ENCODE measurements at regions not wholly inside any gene's neighbourhood (a gene's known extent, or its start where the extent isn't known, plus 50 kb on each side); places are given as distances from the start of the nearest gene placed in this dataset.
A peak's percentile ranks its signal among the peaks of the same experiment; 100 is the strongest.

DNA sequence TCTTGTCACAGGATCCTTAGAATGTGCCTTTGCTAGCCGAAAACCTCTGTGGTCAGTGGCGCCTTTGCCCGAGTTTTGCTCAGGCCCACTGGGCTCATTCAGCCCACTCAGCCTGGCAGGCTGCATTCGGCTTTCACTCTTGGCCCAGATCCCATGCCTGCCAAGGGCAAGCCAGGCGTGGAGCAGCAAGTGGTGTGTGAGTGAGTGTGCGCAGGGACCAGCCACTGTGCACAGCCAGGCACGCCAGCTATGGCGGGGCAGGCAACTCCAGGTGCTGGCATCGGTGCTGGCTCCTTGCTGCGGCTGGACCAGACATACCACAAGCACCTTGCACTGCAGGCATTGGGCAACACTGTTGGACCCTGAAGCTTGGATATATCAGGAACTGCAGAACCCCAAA is 1145.1 kb upstream of the NCAM2 start:
- intact Hi-C loops (cut with DNase I) = no loop called here
- Histone ChIP-seq H3K36me3 (no peaks in the 10 kb centered on the region), H3K27me3 (no peaks in the 10 kb centered on the region), H3K4me3 (no peak overlapping the region), H3K4me1 (no peaks in the 10 kb centered on the region), H3K27ac (no peak overlapping the region), H3K9me3 (no peaks in the 10 kb centered on the region)
- TF ChIP-seq, protein P1, sequence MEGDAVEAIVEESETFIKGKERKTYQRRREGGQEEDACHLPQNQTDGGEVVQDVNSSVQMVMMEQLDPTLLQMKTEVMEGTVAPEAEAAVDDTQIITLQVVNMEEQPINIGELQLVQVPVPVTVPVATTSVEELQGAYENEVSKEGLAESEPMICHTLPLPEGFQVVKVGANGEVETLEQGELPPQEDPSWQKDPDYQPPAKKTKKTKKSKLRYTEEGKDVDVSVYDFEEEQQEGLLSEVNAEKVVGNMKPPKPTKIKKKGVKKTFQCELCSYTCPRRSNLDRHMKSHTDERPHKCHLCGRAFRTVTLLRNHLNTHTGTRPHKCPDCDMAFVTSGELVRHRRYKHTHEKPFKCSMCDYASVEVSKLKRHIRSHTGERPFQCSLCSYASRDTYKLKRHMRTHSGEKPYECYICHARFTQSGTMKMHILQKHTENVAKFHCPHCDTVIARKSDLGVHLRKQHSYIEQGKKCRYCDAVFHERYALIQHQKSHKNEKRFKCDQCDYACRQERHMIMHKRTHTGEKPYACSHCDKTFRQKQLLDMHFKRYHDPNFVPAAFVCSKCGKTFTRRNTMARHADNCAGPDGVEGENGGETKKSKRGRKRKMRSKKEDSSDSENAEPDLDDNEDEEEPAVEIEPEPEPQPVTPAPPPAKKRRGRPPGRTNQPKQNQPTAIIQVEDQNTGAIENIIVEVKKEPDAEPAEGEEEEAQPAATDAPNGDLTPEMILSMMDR (IDR thresholded peaks at IDR 0.05) = no peak
- no peak for TF ChIP-seq POLR2A (IDR thresholded peaks at IDR 0.05)
- ATAC-seq = peak in 3 of 4 donors; percentile 24 to 64 (median 30)
- WGBS, 4 donors = 71 to 92% (median 78%) methylated on average over 5 to 10 of the region's 10 CpGs
- peak in 2 of 5 donors; percentile 19 to 25 for DNase-seq

DNA sequence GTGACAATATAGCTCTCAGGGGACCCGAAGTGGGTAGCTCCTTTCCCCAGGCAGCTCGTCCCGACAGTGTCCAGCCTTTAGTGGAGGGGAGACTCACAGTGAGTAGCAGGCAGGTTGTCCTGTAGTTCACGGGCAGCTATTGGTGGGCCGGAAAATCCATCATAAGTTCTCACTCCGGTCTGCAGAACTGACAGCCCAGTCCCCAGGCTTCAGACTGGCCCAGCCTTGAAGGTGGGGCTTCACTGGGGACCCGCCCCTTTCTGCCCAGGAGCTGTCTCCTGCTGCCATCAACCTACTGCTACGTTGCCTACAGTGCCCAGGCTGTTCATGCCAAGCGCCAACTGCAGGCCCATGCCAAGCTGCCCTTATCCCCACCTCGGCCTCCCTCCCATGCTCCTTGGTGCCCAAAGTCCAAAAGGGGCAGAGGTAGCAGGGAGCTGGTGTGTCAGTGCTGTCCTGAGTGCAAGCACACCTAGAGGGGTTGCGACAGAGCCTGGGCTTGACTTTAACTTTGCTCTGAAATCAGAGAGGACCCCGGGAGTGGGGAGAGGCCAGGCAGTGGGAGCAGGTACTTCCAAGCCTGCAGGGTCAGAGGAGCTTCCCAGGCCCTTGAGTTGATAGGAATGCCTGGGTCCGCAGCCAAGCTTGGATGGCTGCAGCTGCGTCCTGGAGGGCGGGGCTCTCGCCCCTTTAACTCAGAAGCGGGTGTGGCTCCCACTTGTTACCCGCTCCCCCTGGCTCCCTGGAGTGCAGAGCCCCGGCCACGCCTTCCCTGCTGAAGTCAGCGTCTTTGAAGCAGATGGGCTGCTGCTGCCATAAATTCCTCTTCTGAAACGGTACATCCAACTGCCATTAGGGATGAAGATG is 1144.3 kb upstream of the NCAM2 start:
- WGBS, 4 donors = 81 to 83% (median 82%) methylated on average over 17 to 22 of the region's 22 CpGs
- Histone ChIP-seq H3K9me3 (no peaks in the 10 kb centered on the region), H3K4me1 (no peaks in the 10 kb centered on the region), H3K36me3 (no peaks in the 10 kb centered on the region), H3K27me3 (no peaks in the 10 kb centered on the region), H3K4me3 (no peak overlapping the region), H3K27ac (no peak overlapping the region)
- intact Hi-C loops (cut with DNase I) = no loop called here
- peak in 1 of 5 donors; percentile 21 for DNase-seq
- TF ChIP-seq POLR2A (IDR thresholded peaks at IDR 0.05) = no peak
- TF ChIP-seq, protein P1 (IDR thresholded peaks at IDR 0.05) = no peak
- no peak for ATAC-seq

DNA sequence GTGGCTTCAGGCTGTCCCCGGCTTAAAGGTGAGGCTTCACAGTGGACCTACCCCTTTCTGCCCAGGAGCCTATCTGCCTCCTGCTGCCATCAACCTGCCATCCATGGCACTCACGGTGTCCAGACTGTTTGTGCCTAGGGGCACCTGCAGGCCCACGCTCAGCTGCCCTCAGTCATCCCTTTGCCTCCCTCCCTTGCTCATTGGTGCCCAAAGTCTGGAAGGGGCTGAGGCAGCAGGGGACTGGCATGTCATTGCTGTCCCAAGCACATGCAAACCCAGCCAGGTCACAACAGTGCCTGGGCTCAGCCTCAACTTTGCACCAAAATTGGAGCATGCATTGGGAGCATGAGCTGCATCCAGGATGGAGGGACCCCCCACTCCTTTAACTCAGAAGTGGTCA is 1142.7 kb upstream of the NCAM2 start:
- Histone ChIP-seq H3K4me3 (no peak overlapping the region), H3K4me1 (no peaks in the 10 kb centered on the region), H3K27ac (no peak overlapping the region), H3K27me3 (no peaks in the 10 kb centered on the region), H3K36me3 (no peaks in the 10 kb centered on the region), H3K9me3 (no peaks in the 10 kb centered on the region)
- no peak for DNase-seq
- TF ChIP-seq, protein P1 (IDR thresholded peaks at IDR 0.05) = no peak
- no peak for TF ChIP-seq POLR2A (IDR thresholded peaks at IDR 0.05)
- WGBS, 4 donors = 82 to 95% (median 87%) methylated on average over 2 to 3 of the region's 3 CpGs
- intact Hi-C loops (cut with DNase I) = no loop called here
- no peak for ATAC-seq

DNA sequence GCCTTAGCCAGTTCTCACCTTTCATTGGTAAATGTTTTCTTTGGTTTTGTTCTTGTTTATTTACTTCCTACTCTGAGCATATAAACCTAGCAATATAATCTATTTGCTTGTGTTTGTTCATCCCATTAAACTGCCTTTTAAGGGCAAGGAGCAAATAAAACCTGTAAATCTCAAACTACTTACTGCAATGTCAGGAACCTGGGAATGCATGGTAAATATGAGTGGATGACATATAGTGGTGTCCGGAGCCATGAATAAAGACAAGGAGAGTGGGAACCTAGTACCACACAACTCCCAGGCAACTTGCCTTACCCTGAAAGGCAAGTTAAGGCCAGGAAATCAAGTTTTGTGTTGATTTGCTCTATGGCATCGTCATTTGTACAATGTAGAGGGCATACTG is 1133.7 kb upstream of the NCAM2 start:
- ATAC-seq = no peak
- TF ChIP-seq POLR2A (IDR thresholded peaks at IDR 0.05) = no peak
- TF ChIP-seq, protein P1 (IDR thresholded peaks at IDR 0.05) = no peak
- Histone ChIP-seq H3K4me1 (no peaks in the 10 kb centered on the region), H3K36me3 (no peaks in the 10 kb centered on the region), H3K27me3 (no peaks in the 10 kb centered on the region), H3K4me3 (no peak overlapping the region), H3K27ac (no peak overlapping the region), H3K9me3 (no peaks in the 10 kb centered on the region)
- 71 to 85% (median 81%) methylated on average over 2 of the region's 2 CpGs for WGBS, 4 donors
- no peak for DNase-seq
- intact Hi-C loops (cut with DNase I) = no loop called here

All from heart left ventricle (tissue), 16 donors.